Calu3 (cell line): ENCODE measurements at regions not wholly inside any gene's neighbourhood (a gene's known extent, or its start where the extent isn't known, plus 50 kb on each side); places are given as distances from the start of the nearest gene placed in this dataset.

Experiments used
- BruUV-seq: library from RNA; stranded (reverse); fragments of 400-500 nt; replicated peaks from 2 replicates; lab custom pipeline; 2021; lab: Mats Ljungman, UMichigan
- CTCF ChIA-PET: fragments of 300-600 bp; sonication (Branson Sonifier 250); formaldehyde crosslinking; loops from one replicate; lab custom pipeline; 2022; ENCODE audit warnings: antibody characterized with exemption; lab: Charles Lee
- DNase-seq: peaks from one replicate; pipeline ENCODE4 v3.0.0; 2022
- H3K27ac Mint-ChIP-seq: one replicate; pipeline ENCODE4 v1.8.0; 2022; ENCODE audit warnings: mixed read lengths; ENCODE audit not compliant: unreplicated experiment
- H3K27me3 Mint-ChIP-seq: one replicate; pipeline ENCODE4 v1.8.0; 2022; ENCODE audit warnings: mixed read lengths; ENCODE audit not compliant: unreplicated experiment
- H3K36me3 Mint-ChIP-seq: one replicate; pipeline ENCODE4 v1.8.0; 2022; ENCODE audit warnings: mild to moderate bottlenecking, moderate library complexity, mixed read lengths; ENCODE audit not compliant: insufficient read depth, unreplicated experiment
- H3K4me1 Mint-ChIP-seq: one replicate; pipeline ENCODE4 v1.8.0; 2022; ENCODE audit warnings: mild to moderate bottlenecking, low read depth, mixed read lengths; ENCODE audit not compliant: unreplicated experiment
- H3K4me3 Mint-ChIP-seq: one replicate; pipeline ENCODE4 v1.8.0; 2022; ENCODE audit warnings: mild to moderate bottlenecking, low read depth, moderate library complexity, mixed read lengths; ENCODE audit not compliant: unreplicated experiment
- H3K9me3 Mint-ChIP-seq: one replicate; pipeline ENCODE4 v1.8.0; 2022; ENCODE audit warnings: low read depth, mixed read lengths; ENCODE audit not compliant: unreplicated experiment
- CTCF ChIP-seq: fragments of 200-600 bp; IDR thresholded peaks from one replicate; pipeline ENCODE4 v1.8.0; 2022; ENCODE audit warnings: antibody characterized with exemption; ENCODE audit not compliant: unreplicated experiment
- intact Hi-C: fragments of 100-400 bp; cut with micrococcal nuclease; formaldehyde crosslinking; loops from one replicate; pipeline ENCODE4 v1.10.0; 2022; ENCODE audit not compliant: unreplicated experiment

GRCh38 chr3:70374179-70374578, 61.7 kb upstream of the MDFIC2 start:
- BruUV-seq = no TSS peak
- no peak overlapping the region for H3K27ac Mint-ChIP-seq
- H3K4me1 Mint-ChIP-seq = no peaks in the 10 kb centered on the region
- H3K36me3 Mint-ChIP-seq = no peaks in the 10 kb centered on the region
- DNase-seq = no peak
- CTCF ChIA-PET = no interaction called here
- intact Hi-C loops = no loop called here
- H3K4me3 Mint-ChIP-seq = no peak overlapping the region
- no peaks in the 10 kb centered on the region for H3K27me3 Mint-ChIP-seq
- H3K9me3 Mint-ChIP-seq = peaks cover 2% of the 10 kb centered on the region
- no peak for TF ChIP-seq CTCF
